ENCODE measurements at regions not wholly inside any gene's neighbourhood (a gene's known extent, or its start where the extent isn't known, plus 50 kb on each side); places are given as distances from the start of the nearest gene placed in this dataset.

GRCh38 chr18:56165601-56166355 is 472.6 kb downstream of the TXNL1 start:
- no peak for DNase-seq

- no peak for DNase-seq
Measured at GRCh38 chr18:56162311-56163265, 475.8 kb downstream of the TXNL1 start.

GRCh38 chr18:56161566-56162260 is 476.7 kb downstream of the TXNL1 start:
- DNase-seq = no peak

- DNase-seq = no peak
Measured at GRCh38 chr18:56158676-56159075, 479.7 kb downstream of the TXNL1 start.

- no peak for DNase-seq
Measured at GRCh38 chr18:56157541-56157940, 480.9 kb downstream of the TXNL1 start.

- DNase-seq = no peak
Measured at GRCh38 chr18:56152551-56153310, 485.7 kb downstream of the TXNL1 start.

GRCh38 chr18:56148373-56148772 is 490.0 kb downstream of the TXNL1 start:
- DNase-seq = no peak

GRCh38 chr18:56146565-56146964 is 491.8 kb downstream of the TXNL1 start:
- DNase-seq = no peak

GRCh38 chr18:56142001-56142400 is 496.4 kb downstream of the TXNL1 start:
- no peak for DNase-seq

GRCh38 chr18:56139792-56140254 is 498.6 kb downstream of the TXNL1 start:
- DNase-seq = no peak

- no peak for DNase-seq
Measured at GRCh38 chr18:56139372-56139771, 499.0 kb downstream of the TXNL1 start.

- DNase-seq = no peak
Measured at GRCh38 chr18:56136105-56136504, 502.3 kb downstream of the TXNL1 start.

GRCh38 chr18:56130481-56130880 is 507.9 kb downstream of the TXNL1 start:
- no peak for DNase-seq

- no peak for DNase-seq
Measured at GRCh38 chr18:56128153-56128791, 510.1 kb downstream of the TXNL1 start.

- no peak for DNase-seq
Measured at GRCh38 chr18:56127322-56128099, 510.9 kb downstream of the TXNL1 start.

GRCh38 chr18:56124186-56124585 is 514.2 kb downstream of the TXNL1 start:
- no peak for DNase-seq

GRCh38 chr18:56121669-56122068 is 516.7 kb downstream of the TXNL1 start:
- DNase-seq = no peak

GRCh38 chr18:56120782-56121181 is 517.6 kb downstream of the TXNL1 start:
- DNase-seq = no peak

- no peak for DNase-seq
Measured at GRCh38 chr18:56119681-56120080, 518.7 kb downstream of the TXNL1 start.

- DNase-seq = no peak
Measured at GRCh38 chr18:56118422-56118821, 520.0 kb downstream of the TXNL1 start.
